ENCODE measurements at regions not wholly inside any gene's neighbourhood (a gene's known extent, or its start where the extent isn't known, plus 50 kb on each side); places are given as distances from the start of the nearest gene placed in this dataset.
"Not testable (repeated sequence)": the region's sequence is repeated elsewhere in the genome, so short reads cannot be mapped to it uniquely, and the experiment has no call there.

GRCh38 chr21:28066076-28066475, 926.6 kb downstream of the LTN1 start:
- no peaks in the 10 kb centered on the region for H3K9me3 ChIP-seq
- no peak overlapping the region for H3K27ac ChIP-seq
- H3K4me1 ChIP-seq: no peaks in the 10 kb centered on the region
- H3K36me3 ChIP-seq: no peaks in the 10 kb centered on the region
- no peaks in the 10 kb centered on the region for H3K27me3 ChIP-seq
- DNase-seq: no peak
- no peak for TF ChIP-seq POLR2A (IDR thresholded peaks at IDR 0.05)
- no peak for TF ChIP-seq CTCF (IDR thresholded peaks at IDR 0.05)
- H3K4me3 ChIP-seq: no peak overlapping the region

DNA sequence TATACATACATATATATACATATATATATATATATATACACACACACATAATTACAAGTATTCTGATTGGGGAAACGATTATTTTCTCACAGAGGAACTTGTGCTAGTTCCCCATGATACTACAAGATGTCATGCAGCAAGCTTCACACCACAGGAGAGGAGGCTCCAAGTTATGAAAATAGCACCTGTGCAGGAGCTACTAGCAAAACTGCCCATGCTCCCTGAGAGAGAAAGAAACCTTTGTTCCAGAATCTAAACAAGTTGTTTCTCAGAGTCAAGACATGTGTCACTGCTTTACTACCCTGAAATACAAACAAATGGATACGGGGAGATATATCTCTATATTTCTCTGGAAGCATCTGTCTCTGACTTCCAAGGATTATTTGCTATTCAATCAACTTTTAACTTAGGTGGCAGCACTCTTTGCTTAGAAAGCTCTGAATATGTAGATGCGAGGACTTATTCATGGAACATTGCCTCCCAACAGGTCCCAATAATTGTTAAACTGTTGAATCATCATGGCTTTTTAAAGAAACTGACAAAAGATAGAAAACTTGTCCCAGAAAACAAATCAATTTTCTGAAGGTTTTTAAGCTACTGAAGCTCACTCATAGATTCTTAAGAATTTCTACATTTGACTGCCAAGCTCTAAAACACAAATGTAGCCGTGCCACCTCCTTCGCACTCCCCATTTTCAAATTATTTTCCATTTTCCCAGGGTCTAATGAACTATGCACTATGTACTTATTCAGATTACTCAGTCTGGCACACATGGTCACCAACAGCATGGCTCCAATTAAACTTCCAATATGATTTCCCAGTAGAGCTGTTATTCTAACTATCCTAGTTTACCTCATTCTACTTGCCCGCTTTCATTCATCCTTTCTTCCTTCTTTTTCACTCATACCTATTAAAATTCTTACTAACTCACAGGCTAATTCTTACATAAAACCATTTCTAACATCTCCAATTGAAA, 929.1 kb downstream of the LTN1 start:
- Histone ChIP-seq H3K36me3 (no peaks in the 10 kb centered on the region), H3K27me3 (no peaks in the 10 kb centered on the region), H3K4me1 (no peaks in the 10 kb centered on the region), H3K4me3 (no peak overlapping the region), H3K9me3 (no peaks in the 10 kb centered on the region), H3K27ac (no peak overlapping the region)
- DNase-seq: no peak
- TF ChIP-seq POLR2A (IDR thresholded peaks at IDR 0.05) (no peak), CTCF (IDR thresholded peaks at IDR 0.05) (no peak)

GRCh38 chr21:28052956-28053355, 939.7 kb downstream of the LTN1 start:
- H3K27ac ChIP-seq, H3K4me3 ChIP-seq, H3K27me3 ChIP-seq, H3K9me3 ChIP-seq, DNase-seq, H3K36me3 ChIP-seq, H3K4me1 ChIP-seq: not testable (repeated sequence)

- peak in 5 of 6 experiments; percentile 8 to 57 (median 37) for TF ChIP-seq CTCF (IDR thresholded peaks at IDR 0.05)
- not testable (repeated sequence) for H3K9me3 ChIP-seq, H3K27ac ChIP-seq, H3K4me3 ChIP-seq, H3K4me1 ChIP-seq, H3K27me3 ChIP-seq, DNase-seq, H3K36me3 ChIP-seq
Observed at GRCh38 chr21:28051649-28052048, 941.0 kb downstream of the LTN1 start.

- H3K36me3 ChIP-seq, H3K27ac ChIP-seq, H3K27me3 ChIP-seq, H3K4me3 ChIP-seq, DNase-seq, H3K4me1 ChIP-seq, H3K9me3 ChIP-seq: not testable (repeated sequence)
Observed at GRCh38 chr21:28035692-28036091, 957.0 kb downstream of the LTN1 start.

GRCh38 chr21:28034916-28035315, 957.8 kb downstream of the LTN1 start:
- H3K36me3 ChIP-seq, H3K4me3 ChIP-seq, H3K9me3 ChIP-seq, H3K27me3 ChIP-seq, H3K4me1 ChIP-seq, DNase-seq, H3K27ac ChIP-seq: not testable (repeated sequence)

GRCh38 chr21:28034334-28034733, 958.3 kb downstream of the LTN1 start:
- not testable (repeated sequence) for H3K27ac ChIP-seq, H3K9me3 ChIP-seq, DNase-seq, H3K36me3 ChIP-seq, H3K4me1 ChIP-seq, H3K4me3 ChIP-seq, H3K27me3 ChIP-seq

GRCh38 chr21:28032652-28033051, 960.0 kb downstream of the LTN1 start:
- H3K36me3 ChIP-seq, H3K27ac ChIP-seq, DNase-seq, H3K4me1 ChIP-seq, H3K27me3 ChIP-seq, H3K9me3 ChIP-seq, H3K4me3 ChIP-seq: not testable (repeated sequence)

DNA sequence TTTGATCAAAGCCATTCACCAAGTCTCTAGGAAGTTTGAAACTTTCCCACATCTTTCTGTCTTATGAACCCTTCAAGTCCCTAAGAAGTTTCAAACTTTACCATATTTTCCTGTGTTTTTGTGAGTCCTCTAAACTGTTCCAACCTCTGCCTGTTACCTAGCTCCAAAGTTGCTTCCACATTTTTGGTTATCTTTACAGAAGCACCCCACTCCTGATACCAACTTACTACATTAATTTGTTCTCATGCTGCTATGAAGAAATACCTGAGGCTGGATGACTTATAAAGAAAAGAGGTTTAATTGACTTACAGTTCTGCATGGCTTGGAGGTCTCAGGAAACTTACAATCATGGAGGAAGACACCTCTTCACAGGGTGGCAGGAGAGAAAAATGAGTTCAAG, 961.6 kb downstream of the LTN1 start:
- not testable (repeated sequence) for H3K27ac ChIP-seq, H3K36me3 ChIP-seq, DNase-seq, H3K9me3 ChIP-seq, H3K4me1 ChIP-seq, H3K4me3 ChIP-seq, H3K27me3 ChIP-seq
